Vagina (tissue), 2 donors: ENCODE measurements at regions not wholly inside any gene's neighbourhood (a gene's known extent, or its start where the extent isn't known, plus 50 kb on each side); places are given as distances from the start of the nearest gene placed in this dataset.

Source experiments
- CTCF ChIP-seq, 3 experiments: fragments of 450-650 bp in 2 of 3; fragments of 200-600 bp in 1 of 3; sonication (generic) in 1 of 3; IDR thresholded peaks; one replicate each; pipeline ENCODE4 v1.5.1; 2017 to 2019; ENCODE audit warnings: antibody characterized with exemption in 3 of 3, mild to moderate bottlenecking in 2 of 3, moderate library complexity in 2 of 3
- POLR2A ChIP-seq, 2 donors: fragments of 450-650 bp; IDR thresholded peaks; one replicate each; pipeline ENCODE4 v1.6.1; 2017; ENCODE audit warnings: antibody characterized with exemption in 2 of 2, mild to moderate bottlenecking in 2 of 2, moderate library complexity in 2 of 2
- POLR2AphosphoS5 ChIP-seq, 2 donors: sonication (generic); formaldehyde crosslinking; IDR thresholded peaks; one replicate each; pipeline ENCODE4 v1.9.0; 2017; ENCODE audit warnings: antibody characterized with exemption in 2 of 2, mild to moderate bottlenecking in 2 of 2, low read depth in 1 of 2; ENCODE audit not compliant: insufficient read depth in 1 of 2

GRCh38 chr5:143987264-143987663 lies 175.3 kb downstream of the HMHB1 start:
- no peak for TF ChIP-seq POLR2A (IDR thresholded peaks at IDR 0.05)
- TF ChIP-seq POLR2AphosphoS5 (IDR thresholded peaks at IDR 0.05; ENCODE audit: insufficient read depth in 1 of 2, low read depth in 1 of 2) = no peak
- TF ChIP-seq CTCF (IDR thresholded peaks at IDR 0.05) = no peak
